GM12872 (cell line): ENCODE measurements at regions not wholly inside any gene's neighbourhood (a gene's known extent, or its start where the extent isn't known, plus 50 kb on each side); places are given as distances from the start of the nearest gene placed in this dataset.

Source experiments
- CTCF ChIP-seq: IDR thresholded peaks from 3 replicates; pipeline ENCODE4 v1.5.1; 2011; ENCODE audit warnings: low read depth, mild to moderate bottlenecking, low read length, moderate library complexity; ENCODE audit not compliant: insufficient read depth

DNA sequence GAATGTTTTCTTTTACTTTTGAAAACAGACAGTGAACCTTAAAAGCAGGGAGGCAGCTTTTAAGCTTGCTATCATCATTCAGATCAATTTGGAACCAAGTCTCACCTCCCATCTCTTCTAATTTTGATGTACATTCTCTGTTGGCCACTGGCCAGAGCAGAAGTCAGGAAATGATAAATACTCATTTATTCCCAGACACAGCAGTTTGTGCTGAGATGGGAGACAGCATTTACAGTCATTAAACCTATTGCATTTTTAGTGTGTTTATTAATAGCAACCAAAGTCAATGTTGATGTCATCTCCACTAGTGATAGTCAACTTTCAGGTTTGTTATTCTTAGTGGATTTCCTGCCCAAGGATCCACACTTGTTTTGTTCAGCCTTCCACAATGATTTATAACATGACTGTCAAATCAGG is 320.0 kb upstream of the ATP2B1 start:
- no peak for TF ChIP-seq CTCF

GRCh38 chr12:90027889-90028634 is 319.4 kb upstream of the ATP2B1 start:
- TF ChIP-seq CTCF = no peak

GRCh38 chr12:90027041-90027440 is 318.4 kb upstream of the ATP2B1 start:
- TF ChIP-seq CTCF = no peak

DNA sequence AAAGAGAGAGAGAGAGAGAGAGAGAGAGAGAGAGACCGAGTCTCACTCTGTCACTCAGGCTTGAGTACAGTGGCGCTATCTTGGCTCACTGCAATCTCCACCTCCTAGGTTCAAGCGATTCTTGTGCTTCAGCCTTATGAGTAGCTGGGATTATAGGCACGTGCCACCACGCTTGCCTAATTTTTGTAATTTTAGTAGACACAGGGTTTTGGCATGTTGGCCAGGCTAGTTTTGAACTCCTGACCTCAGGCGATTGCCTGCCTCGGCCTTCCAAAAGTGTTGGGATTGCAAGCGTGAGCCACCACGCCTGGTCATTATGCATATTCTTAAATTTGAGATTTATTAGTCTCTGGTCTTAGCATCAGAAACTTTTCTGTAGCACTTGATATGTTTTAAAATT is 317.9 kb upstream of the ATP2B1 start:
- no peak for TF ChIP-seq CTCF

GRCh38 chr12:90024262-90024661 is 315.6 kb upstream of the ATP2B1 start:
- TF ChIP-seq CTCF = no peak

GRCh38 chr12:90023207-90023900 is 314.7 kb upstream of the ATP2B1 start:
- no peak for TF ChIP-seq CTCF

DNA sequence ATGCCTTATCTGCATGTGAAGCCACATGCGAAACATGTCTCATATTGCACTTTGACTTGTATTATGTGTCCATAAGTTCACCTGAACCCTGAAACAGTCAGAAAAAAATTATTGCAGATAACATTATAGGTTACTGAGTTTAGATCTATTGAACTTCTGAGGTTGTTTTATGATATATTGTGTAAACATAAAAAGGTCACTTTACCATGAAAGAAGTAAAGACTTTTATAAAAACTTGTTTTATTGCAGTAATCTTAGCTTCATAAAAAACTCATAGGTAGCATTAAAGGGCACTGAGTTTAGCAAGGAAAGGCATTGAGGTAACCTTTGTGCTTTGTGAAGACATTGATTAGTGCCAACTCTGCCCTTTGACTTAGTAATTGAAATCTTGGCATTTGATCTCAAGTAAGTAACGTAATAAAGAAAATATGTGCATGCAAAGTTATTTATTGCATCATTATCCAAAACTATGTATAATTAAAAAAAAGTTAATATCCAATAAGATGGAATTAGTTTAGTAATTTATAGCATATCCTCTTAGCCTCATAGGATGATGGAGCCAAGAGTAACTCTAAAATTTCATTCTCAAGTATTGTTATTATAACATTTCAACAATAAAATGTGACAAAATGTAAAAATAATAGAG is 313.3 kb upstream of the ATP2B1 start:
- TF ChIP-seq CTCF = no peak
